ENCODE measurements at regions not wholly inside any gene's neighbourhood (a gene's known extent, or its start where the extent isn't known, plus 50 kb on each side); places are given as distances from the start of the nearest gene placed in this dataset.

DNA sequence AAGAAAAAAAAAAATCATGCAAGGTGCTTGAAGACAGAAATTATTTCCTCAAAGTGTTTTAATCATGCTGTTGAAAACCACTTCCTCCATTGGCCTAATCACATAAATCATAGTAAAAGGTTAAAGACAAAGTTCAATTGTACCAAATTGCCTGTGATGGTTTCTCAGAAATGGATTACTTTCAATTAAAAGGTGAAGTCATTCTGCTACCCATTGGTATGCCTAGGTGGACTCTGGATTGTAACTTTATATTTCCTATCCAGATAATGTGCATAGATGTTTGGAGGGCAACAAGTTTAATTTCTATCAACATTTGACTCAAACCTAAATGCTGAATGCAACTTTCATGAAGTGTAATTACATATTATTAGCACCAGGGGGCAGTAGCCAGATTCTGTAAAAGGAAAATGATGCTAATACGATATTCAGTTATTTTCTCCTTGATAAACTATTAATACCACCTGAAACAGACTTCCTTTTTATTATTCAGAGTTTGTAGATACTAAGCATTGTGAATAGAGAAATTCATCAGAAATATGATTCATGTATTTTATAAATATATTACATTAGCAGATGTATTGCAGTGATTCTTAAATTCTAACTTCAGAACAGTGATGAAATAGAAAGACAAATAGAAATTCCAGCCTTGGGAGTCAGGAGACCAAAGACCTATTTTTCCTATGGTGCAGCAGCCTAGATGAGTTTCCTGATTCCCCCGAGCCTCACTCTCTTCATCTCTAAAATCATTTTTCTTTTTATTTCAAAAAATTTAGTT, 148.2 kb downstream of the CAAP1 start:
- Mint-ChIP-seq H3K4me3 (ENCODE audit: low read depth) (no peak overlapping the region), H3K9me3 (ENCODE audit: low read depth) (peaks cover 6% of the 10 kb centered on the region), H3K4me1 (ENCODE audit: low read depth) (peaks cover 5% of the 10 kb centered on the region), H3K27ac (no peak overlapping the region), H3K36me3 (ENCODE audit: insufficient read depth) (no peaks in the 10 kb centered on the region), H3K27me3 (no peaks in the 10 kb centered on the region)
- TF ChIP-seq CTCF (IDR thresholded peaks at IDR 0.05; ENCODE audit: unreplicated experiment), result peak; percentile 77
- DNase-seq (ENCODE audit: low spot score, unreplicated experiment), result no peak

- Mint-ChIP-seq H3K4me1 (ENCODE audit: low read depth) (peaks cover 5% of the 10 kb centered on the region), H3K27ac (no peak overlapping the region), H3K36me3 (ENCODE audit: insufficient read depth) (peaks cover 3% of the 10 kb centered on the region), H3K4me3 (ENCODE audit: low read depth) (no peak overlapping the region), H3K27me3 (no peaks in the 10 kb centered on the region), H3K9me3 (ENCODE audit: low read depth) (peaks cover 18% of the 10 kb centered on the region)
- DNase-seq (ENCODE audit: low spot score, unreplicated experiment), result no peak
- no peak for TF ChIP-seq CTCF (IDR thresholded peaks at IDR 0.05; ENCODE audit: unreplicated experiment)
These were observed 149.7 kb downstream of the CAAP1 start for GRCh38 chr9:26742828-26743476.

DNA sequence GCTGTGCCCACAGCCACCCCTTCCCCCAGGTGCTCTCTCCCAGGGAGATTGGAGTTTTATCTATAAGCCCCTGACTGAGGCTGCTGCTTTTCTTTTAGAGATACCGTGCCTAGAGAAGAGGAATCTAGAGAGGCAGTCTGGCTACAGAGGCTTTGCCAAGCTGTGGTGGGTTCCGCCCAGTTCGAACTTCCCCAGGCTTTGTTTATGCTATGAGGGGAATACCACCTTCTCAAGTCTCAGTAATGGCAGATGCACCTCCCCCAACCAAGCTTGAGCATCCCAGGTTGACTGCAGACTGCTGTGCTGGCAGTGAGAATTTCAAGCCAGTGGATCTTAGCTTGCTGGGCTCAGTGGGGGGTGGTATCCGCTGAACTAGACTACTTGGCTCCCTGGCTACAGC, 157.4 kb downstream of the CAAP1 start:
- no peak for TF ChIP-seq CTCF (IDR thresholded peaks at IDR 0.05; ENCODE audit: unreplicated experiment)
- Mint-ChIP-seq H3K4me3 (ENCODE audit: low read depth) (no peak overlapping the region), H3K9me3 (ENCODE audit: low read depth) (peaks cover 57% of the 10 kb centered on the region), H3K27ac (no peak overlapping the region), H3K27me3 (no peaks in the 10 kb centered on the region), H3K36me3 (ENCODE audit: insufficient read depth) (peaks cover 9% of the 10 kb centered on the region), H3K4me1 (ENCODE audit: low read depth) (peaks cover 2% of the 10 kb centered on the region)
- no peak for DNase-seq (ENCODE audit: low spot score, unreplicated experiment)

- Mint-ChIP-seq H3K4me1 (ENCODE audit: low read depth) (peaks cover 2% of the 10 kb centered on the region), H3K36me3 (ENCODE audit: insufficient read depth) (peaks cover 4% of the 10 kb centered on the region), H3K4me3 (ENCODE audit: low read depth) (no peak overlapping the region), H3K27ac (no peak overlapping the region), H3K27me3 (no peaks in the 10 kb centered on the region), H3K9me3 (ENCODE audit: low read depth) (peaks cover 22% of the 10 kb centered on the region)
- DNase-seq (ENCODE audit: low spot score, unreplicated experiment), result no peak
- no peak for TF ChIP-seq CTCF (IDR thresholded peaks at IDR 0.05; ENCODE audit: unreplicated experiment)
These were observed 163.4 kb downstream of the CAAP1 start for GRCh38 chr9:26729187-26729586.

- Mint-ChIP-seq H3K27me3 (peaks cover 4% of the 10 kb centered on the region), H3K9me3 (ENCODE audit: low read depth) (peaks cover 11% of the 10 kb centered on the region), H3K4me1 (ENCODE audit: low read depth) (peaks cover 4% of the 10 kb centered on the region), H3K27ac (no peak overlapping the region), H3K36me3 (ENCODE audit: insufficient read depth) (no peaks in the 10 kb centered on the region), H3K4me3 (ENCODE audit: low read depth) (no peak overlapping the region)
- DNase-seq (ENCODE audit: low spot score, unreplicated experiment), result no peak
- no peak for TF ChIP-seq CTCF (IDR thresholded peaks at IDR 0.05; ENCODE audit: unreplicated experiment)
These were observed 165.1 kb downstream of the CAAP1 start for GRCh38 chr9:26727471-26727870.
